ENCODE measurements at regions not wholly inside any gene's neighbourhood (a gene's known extent, or its start where the extent isn't known, plus 50 kb on each side); places are given as distances from the start of the nearest gene placed in this dataset.
"Not testable (repeated sequence)": the region's sequence is repeated elsewhere in the genome, so short reads cannot be mapped to it uniquely, and the experiment has no call there.

DNA sequence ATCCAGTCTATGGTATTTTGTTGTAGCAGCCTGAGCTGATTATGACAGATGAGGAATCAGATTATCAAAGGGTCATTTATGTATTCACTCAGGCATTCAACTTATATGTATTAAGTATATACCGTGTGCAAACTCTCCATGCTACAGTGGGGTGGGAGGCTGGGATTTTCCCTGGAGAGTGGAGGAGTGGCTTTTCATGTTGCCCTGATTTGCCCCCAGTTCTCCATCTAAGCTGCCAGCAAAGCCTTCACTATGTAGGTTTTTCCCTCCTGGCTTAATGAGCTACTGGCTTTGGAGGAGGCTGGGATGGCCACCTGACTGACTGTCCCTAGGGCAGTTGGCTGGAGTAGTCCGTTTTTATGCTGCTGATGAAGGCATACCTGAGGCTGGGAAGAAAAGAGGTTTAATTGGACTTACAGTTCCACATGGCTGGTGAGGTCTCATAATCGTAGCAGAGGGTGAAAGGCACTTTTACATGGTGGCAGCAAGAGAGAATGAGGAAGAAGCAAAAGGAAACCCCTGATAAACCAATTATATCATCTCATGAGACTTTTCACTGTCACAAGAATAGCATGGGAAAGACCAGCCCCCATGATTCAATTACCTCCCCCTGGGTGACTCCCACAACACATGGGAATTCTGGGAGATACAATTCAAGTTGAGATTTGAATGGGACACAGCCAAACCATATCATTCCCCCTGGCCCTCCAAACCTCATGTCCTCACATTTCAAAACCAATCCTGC, 253.9 kb downstream of the RPLP1 start:
- TF ChIP-seq, protein P1, sequence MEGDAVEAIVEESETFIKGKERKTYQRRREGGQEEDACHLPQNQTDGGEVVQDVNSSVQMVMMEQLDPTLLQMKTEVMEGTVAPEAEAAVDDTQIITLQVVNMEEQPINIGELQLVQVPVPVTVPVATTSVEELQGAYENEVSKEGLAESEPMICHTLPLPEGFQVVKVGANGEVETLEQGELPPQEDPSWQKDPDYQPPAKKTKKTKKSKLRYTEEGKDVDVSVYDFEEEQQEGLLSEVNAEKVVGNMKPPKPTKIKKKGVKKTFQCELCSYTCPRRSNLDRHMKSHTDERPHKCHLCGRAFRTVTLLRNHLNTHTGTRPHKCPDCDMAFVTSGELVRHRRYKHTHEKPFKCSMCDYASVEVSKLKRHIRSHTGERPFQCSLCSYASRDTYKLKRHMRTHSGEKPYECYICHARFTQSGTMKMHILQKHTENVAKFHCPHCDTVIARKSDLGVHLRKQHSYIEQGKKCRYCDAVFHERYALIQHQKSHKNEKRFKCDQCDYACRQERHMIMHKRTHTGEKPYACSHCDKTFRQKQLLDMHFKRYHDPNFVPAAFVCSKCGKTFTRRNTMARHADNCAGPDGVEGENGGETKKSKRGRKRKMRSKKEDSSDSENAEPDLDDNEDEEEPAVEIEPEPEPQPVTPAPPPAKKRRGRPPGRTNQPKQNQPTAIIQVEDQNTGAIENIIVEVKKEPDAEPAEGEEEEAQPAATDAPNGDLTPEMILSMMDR (IDR thresholded peaks at IDR 0.05) = no peak
- H3K4me1 ChIP-seq = no peaks in the 10 kb centered on the region
- H3K4me3 ChIP-seq = no peak overlapping the region
- H3K9me3 ChIP-seq = peaks cover 5 to 8% of the 10 kb centered on the region in 2 donors
- intact Hi-C loops (cut with DNase I) = no loop called here
- H3K36me3 ChIP-seq = no peaks in the 10 kb centered on the region
- DNase-seq (ENCODE audit: low spot score in 2 of 2) = no peak
- H3K27me3 ChIP-seq = no peaks in the 10 kb centered on the region
- no peak overlapping the region for H3K27ac ChIP-seq

DNA sequence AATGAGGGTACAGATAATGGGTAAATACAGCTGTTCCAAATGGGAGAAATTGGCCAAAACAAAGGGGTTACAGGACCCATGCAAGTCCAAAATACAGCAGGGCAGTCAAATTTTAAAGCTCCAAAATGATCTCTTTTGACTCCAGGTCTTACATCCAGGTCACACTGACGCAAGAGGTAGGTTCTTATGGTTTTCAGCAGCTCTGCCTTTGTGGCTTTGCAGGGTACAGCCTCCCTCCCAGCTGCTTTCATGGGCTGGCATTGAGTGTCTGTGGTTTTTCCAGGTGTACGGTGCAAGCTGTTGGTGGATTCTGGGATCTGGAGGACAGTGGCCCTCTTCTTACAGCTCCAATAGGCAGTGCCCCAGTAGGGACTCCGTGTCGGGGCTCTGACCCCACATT, 254.6 kb downstream of the RPLP1 start:
- H3K9me3 ChIP-seq; H3K4me3 ChIP-seq; H3K27me3 ChIP-seq; H3K4me1 ChIP-seq; intact Hi-C loops (cut with DNase I); DNase-seq (ENCODE audit: low spot score in 2 of 2); H3K36me3 ChIP-seq; H3K27ac ChIP-seq: not testable (repeated sequence)

- H3K27me3 ChIP-seq; H3K4me3 ChIP-seq; H3K9me3 ChIP-seq; intact Hi-C loops (cut with DNase I); H3K36me3 ChIP-seq; DNase-seq (ENCODE audit: low spot score in 2 of 2); H3K4me1 ChIP-seq; H3K27ac ChIP-seq: not testable (repeated sequence)
Observed at GRCh38 chr15:69708436-69709122, 256.0 kb downstream of the RPLP1 start.

GRCh38 chr15:69712991-69713390, 260.4 kb downstream of the RPLP1 start:
- Histone ChIP-seq H3K27ac (no peak overlapping the region), H3K9me3 (peaks cover 5 to 8% of the 10 kb centered on the region in 2 donors), H3K4me1 (no peaks in the 10 kb centered on the region), H3K36me3 (no peaks in the 10 kb centered on the region), H3K4me3 (no peak overlapping the region), H3K27me3 (no peaks in the 10 kb centered on the region)
- TF ChIP-seq, protein P1 (IDR thresholded peaks at IDR 0.05) = no peak
- no peak for DNase-seq (ENCODE audit: low spot score in 2 of 2)
- intact Hi-C loops (cut with DNase I) = no loop called here

- H3K36me3 ChIP-seq = no peaks in the 10 kb centered on the region
- H3K4me1 ChIP-seq = no peaks in the 10 kb centered on the region
- TF ChIP-seq, protein P1 (IDR thresholded peaks at IDR 0.05) = no peak
- no peak overlapping the region for H3K4me3 ChIP-seq
- no peak for DNase-seq (ENCODE audit: low spot score in 2 of 2)
- peaks cover 0 to under 1% of the 10 kb centered on the region in 2 donors for H3K9me3 ChIP-seq
- H3K27me3 ChIP-seq = no peaks in the 10 kb centered on the region
- intact Hi-C loops (cut with DNase I) = no loop called here
- H3K27ac ChIP-seq = no peak overlapping the region
Observed at GRCh38 chr15:69713726-69714559, 261.3 kb downstream of the RPLP1 start.

- intact Hi-C loops (cut with DNase I) = no loop called here
- DNase-seq (ENCODE audit: low spot score in 2 of 2) = no peak
- TF ChIP-seq, protein P1 (IDR thresholded peaks at IDR 0.05) = no peak
- Histone ChIP-seq H3K4me1 (no peaks in the 10 kb centered on the region), H3K9me3 (no peaks in the 10 kb centered on the region), H3K4me3 (no peak overlapping the region), H3K36me3 (no peaks in the 10 kb centered on the region), H3K27ac (no peak overlapping the region), H3K27me3 (no peaks in the 10 kb centered on the region)
Observed at GRCh38 chr15:69715210-69715609, 262.6 kb downstream of the RPLP1 start.
